ENCODE measurements at regions not wholly inside any gene's neighbourhood (a gene's known extent, or its start where the extent isn't known, plus 50 kb on each side); places are given as distances from the start of the nearest gene placed in this dataset.

- no peaks in the 10 kb centered on the region for H3K36me3 ChIP-seq
- TF ChIP-seq CTCF (IDR thresholded peaks at IDR 0.05) (no peak), POLR2A (IDR thresholded peaks at IDR 0.05) (no peak)
- no peaks in the 10 kb centered on the region for H3K9me3 ChIP-seq
- intact Hi-C loops (cut with DNase I): no loop called here
- WGBS, 2 donors: 83 to 88% methylated on average over 4 of the region's 4 CpGs
- peak overlapping the region in 3 of 4 donors; percentile 49 to 72 (median 60) for H3K27ac ChIP-seq
- DNase-seq: no peak
- H3K4me3 ChIP-seq: no peak overlapping the region
- no peaks in the 10 kb centered on the region for H3K27me3 ChIP-seq
- H3K4me1 ChIP-seq: peaks cover 0 to 38% (median 0%) of the 10 kb centered on the region in 3 donors
These were observed 185.6 kb upstream of the TAB2 start for GRCh38 chr6:149131891-149132290.

- no peak for DNase-seq
- peaks cover 0 to 38% (median 0%) of the 10 kb centered on the region in 3 donors for H3K4me1 ChIP-seq
- TF ChIP-seq CTCF (IDR thresholded peaks at IDR 0.05): no peak
- no peak for TF ChIP-seq POLR2A (IDR thresholded peaks at IDR 0.05)
- H3K27me3 ChIP-seq: no peaks in the 10 kb centered on the region
- intact Hi-C loops (cut with DNase I): no loop called here
- no peak overlapping the region for H3K4me3 ChIP-seq
- peak overlapping the region; percentile 3 to 72 (median 54) for H3K27ac ChIP-seq
- H3K36me3 ChIP-seq: no peaks in the 10 kb centered on the region
- 74 to 89% methylated on average over 3 of the region's 3 CpGs for WGBS, 2 donors
- H3K9me3 ChIP-seq: no peaks in the 10 kb centered on the region
These were observed 185.2 kb upstream of the TAB2 start for GRCh38 chr6:149132336-149132735.

- intact Hi-C loops (cut with DNase I): no loop called here
- Histone ChIP-seq H3K27me3 (no peaks in the 10 kb centered on the region), H3K36me3 (no peaks in the 10 kb centered on the region), H3K4me1 (peaks cover 0 to 34% (median 0%) of the 10 kb centered on the region in 3 donors), H3K27ac (no peak overlapping the region), H3K9me3 (no peaks in the 10 kb centered on the region), H3K4me3 (no peak overlapping the region)
- WGBS, 2 donors: 54 to 58% methylated on average over 4 of the region's 4 CpGs
- DNase-seq: no peak
- TF ChIP-seq POLR2A (IDR thresholded peaks at IDR 0.05) (no peak), CTCF (IDR thresholded peaks at IDR 0.05) (no peak)
These were observed 183.0 kb upstream of the TAB2 start for GRCh38 chr6:149134511-149134933.

DNA sequence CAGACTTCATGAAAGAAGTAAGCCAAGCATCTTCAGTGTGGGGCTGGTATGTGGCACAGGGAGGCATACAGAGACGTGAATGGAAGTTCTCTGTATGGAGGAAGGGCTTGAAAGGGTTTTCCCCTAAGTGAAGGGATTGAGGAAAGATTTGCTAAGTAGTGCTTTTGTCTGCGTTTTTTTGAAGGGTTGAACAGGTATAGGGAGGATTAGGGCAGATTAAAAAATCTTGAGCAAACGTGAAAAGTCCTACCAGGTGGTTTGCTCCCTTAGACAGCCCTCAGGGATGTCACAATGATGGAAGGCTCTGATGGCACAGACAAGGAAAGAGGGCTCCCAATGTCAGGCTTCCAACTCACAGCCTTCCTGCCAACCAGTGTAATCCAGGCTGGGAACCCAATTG, 181.7 kb upstream of the TAB2 start:
- intact Hi-C loops (cut with DNase I): no loop called here
- H3K36me3 ChIP-seq: no peaks in the 10 kb centered on the region
- 26 to 48% methylated on average over 3 of the region's 3 CpGs for WGBS, 2 donors
- H3K4me1 ChIP-seq: peaks cover 0 to 21% (median 0%) of the 10 kb centered on the region in 3 donors
- no peaks in the 10 kb centered on the region for H3K27me3 ChIP-seq
- H3K27ac ChIP-seq: no peak overlapping the region
- DNase-seq: no peak
- H3K4me3 ChIP-seq: no peak overlapping the region
- TF ChIP-seq POLR2A (IDR thresholded peaks at IDR 0.05) (no peak), CTCF (IDR thresholded peaks at IDR 0.05) (no peak)
- no peaks in the 10 kb centered on the region for H3K9me3 ChIP-seq

- intact Hi-C loops (cut with DNase I): no loop called here
- Histone ChIP-seq H3K27ac (no peak overlapping the region), H3K36me3 (no peaks in the 10 kb centered on the region), H3K27me3 (no peaks in the 10 kb centered on the region), H3K9me3 (no peaks in the 10 kb centered on the region), H3K4me1 (peaks cover 0 to 15% (median 0%) of the 10 kb centered on the region in 3 donors), H3K4me3 (no peak overlapping the region)
- WGBS, 2 donors: 78 to 89% methylated on average over 3 to 5 of the region's 5 CpGs
- TF ChIP-seq CTCF (IDR thresholded peaks at IDR 0.05) (no peak), POLR2A (IDR thresholded peaks at IDR 0.05) (no peak)
- DNase-seq: no peak
These were observed 181.1 kb upstream of the TAB2 start for GRCh38 chr6:149136273-149136912.
